ENCODE measurements at regions not wholly inside any gene's neighbourhood (a gene's known extent, or its start where the extent isn't known, plus 50 kb on each side); places are given as distances from the start of the nearest gene placed in this dataset.

GRCh38 chr20:4559906-4560305, 126.3 kb upstream of the PRNP start:
- DNase-seq, result no peak
- Histone ChIP-seq H3K27me3 (ENCODE audit: control insufficient read depth, insufficient read depth, low read length) (no peaks in the 10 kb centered on the region), H3K4me3 (ENCODE audit: insufficient read depth, low read depth, low read length) (no peak overlapping the region), H3K36me3 (replicated peaks; ENCODE audit: control insufficient read depth, insufficient read depth, low read length) (no peaks in the 10 kb centered on the region)

- no peak overlapping the region for H3K4me3 ChIP-seq (ENCODE audit: insufficient read depth, low read depth, low read length)
- no peaks in the 10 kb centered on the region for H3K36me3 ChIP-seq (replicated peaks; ENCODE audit: control insufficient read depth, insufficient read depth, low read length)
- no peaks in the 10 kb centered on the region for H3K27me3 ChIP-seq (ENCODE audit: control insufficient read depth, insufficient read depth, low read length)
- DNase-seq, result no peak
Measured at GRCh38 chr20:4559106-4559505, 127.2 kb upstream of the PRNP start.

- no peaks in the 10 kb centered on the region for H3K36me3 ChIP-seq (replicated peaks; ENCODE audit: control insufficient read depth, insufficient read depth, low read length)
Measured at GRCh38 chr20:4556781-4557180, 129.5 kb upstream of the PRNP start.

GRCh38 chr20:4555188-4555890, 130.9 kb upstream of the PRNP start:
- no peak overlapping the region for H3K4me3 ChIP-seq (ENCODE audit: insufficient read depth, low read depth, low read length)
- H3K36me3 ChIP-seq (replicated peaks; ENCODE audit: control insufficient read depth, insufficient read depth, low read length), result no peaks in the 10 kb centered on the region
- H3K27me3 ChIP-seq (ENCODE audit: control insufficient read depth, insufficient read depth, low read length), result no peaks in the 10 kb centered on the region
- no peak for DNase-seq

More at GRCh38 chr20:4556781-4557180, 129.5 kb upstream of the PRNP start:
- Histone ChIP-seq H3K27me3 (ENCODE audit: control insufficient read depth, insufficient read depth, low read length) (no peaks in the 10 kb centered on the region), H3K4me3 (ENCODE audit: insufficient read depth, low read depth, low read length) (no peak overlapping the region)
- no peak for DNase-seq

GRCh38 chr20:4554346-4554745, 131.9 kb upstream of the PRNP start:
- Histone ChIP-seq H3K36me3 (replicated peaks; ENCODE audit: control insufficient read depth, insufficient read depth, low read length) (no peaks in the 10 kb centered on the region), H3K4me3 (ENCODE audit: insufficient read depth, low read depth, low read length) (no peak overlapping the region), H3K27me3 (ENCODE audit: control insufficient read depth, insufficient read depth, low read length) (no peaks in the 10 kb centered on the region)
- no peak for DNase-seq

- H3K27me3 ChIP-seq (ENCODE audit: control insufficient read depth, insufficient read depth, low read length), result no peaks in the 10 kb centered on the region
- DNase-seq, result no peak
- H3K36me3 ChIP-seq (replicated peaks; ENCODE audit: control insufficient read depth, insufficient read depth, low read length), result no peaks in the 10 kb centered on the region
- no peak overlapping the region for H3K4me3 ChIP-seq (ENCODE audit: insufficient read depth, low read depth, low read length)
Measured at GRCh38 chr20:4552075-4552640, 134.1 kb upstream of the PRNP start.

GRCh38 chr20:4550740-4551139, 135.5 kb upstream of the PRNP start:
- no peaks in the 10 kb centered on the region for H3K36me3 ChIP-seq (replicated peaks; ENCODE audit: control insufficient read depth, insufficient read depth, low read length)
- no peaks in the 10 kb centered on the region for H3K27me3 ChIP-seq (ENCODE audit: control insufficient read depth, insufficient read depth, low read length)
- no peak for DNase-seq
- no peak overlapping the region for H3K4me3 ChIP-seq (ENCODE audit: insufficient read depth, low read depth, low read length)

- Histone ChIP-seq H3K4me3 (ENCODE audit: insufficient read depth, low read depth, low read length) (no peak overlapping the region), H3K36me3 (replicated peaks; ENCODE audit: control insufficient read depth, insufficient read depth, low read length) (no peaks in the 10 kb centered on the region), H3K27me3 (ENCODE audit: control insufficient read depth, insufficient read depth, low read length) (no peaks in the 10 kb centered on the region)
- no peak for DNase-seq
Measured at GRCh38 chr20:4549711-4550259, 136.5 kb upstream of the PRNP start.

GRCh38 chr20:4548552-4548951, 137.7 kb upstream of the PRNP start:
- no peak for DNase-seq
- Histone ChIP-seq H3K4me3 (ENCODE audit: insufficient read depth, low read depth, low read length) (no peak overlapping the region), H3K27me3 (ENCODE audit: control insufficient read depth, insufficient read depth, low read length) (no peaks in the 10 kb centered on the region), H3K36me3 (replicated peaks; ENCODE audit: control insufficient read depth, insufficient read depth, low read length) (no peaks in the 10 kb centered on the region)

- Histone ChIP-seq H3K4me3 (ENCODE audit: insufficient read depth, low read depth, low read length) (no peak overlapping the region), H3K36me3 (replicated peaks; ENCODE audit: control insufficient read depth, insufficient read depth, low read length) (no peaks in the 10 kb centered on the region), H3K27me3 (ENCODE audit: control insufficient read depth, insufficient read depth, low read length) (no peaks in the 10 kb centered on the region)
- DNase-seq, result no peak
Measured at GRCh38 chr20:4546786-4547185, 139.5 kb upstream of the PRNP start.

- H3K4me3 ChIP-seq (ENCODE audit: insufficient read depth, low read depth, low read length), result no peak overlapping the region
- no peaks in the 10 kb centered on the region for H3K36me3 ChIP-seq (replicated peaks; ENCODE audit: control insufficient read depth, insufficient read depth, low read length)
- peak; percentile 59 for DNase-seq
- no peaks in the 10 kb centered on the region for H3K27me3 ChIP-seq (ENCODE audit: control insufficient read depth, insufficient read depth, low read length)
Measured at GRCh38 chr20:4546342-4546741, 139.9 kb upstream of the PRNP start.

- DNase-seq, result no peak
- H3K4me3 ChIP-seq (ENCODE audit: insufficient read depth, low read depth, low read length), result no peak overlapping the region
- no peaks in the 10 kb centered on the region for H3K36me3 ChIP-seq (replicated peaks; ENCODE audit: control insufficient read depth, insufficient read depth, low read length)
- no peaks in the 10 kb centered on the region for H3K27me3 ChIP-seq (ENCODE audit: control insufficient read depth, insufficient read depth, low read length)
Measured at GRCh38 chr20:4545526-4545925, 140.7 kb upstream of the PRNP start.

- Histone ChIP-seq H3K27me3 (ENCODE audit: control insufficient read depth, insufficient read depth, low read length) (no peaks in the 10 kb centered on the region), H3K4me3 (ENCODE audit: insufficient read depth, low read depth, low read length) (no peak overlapping the region), H3K36me3 (replicated peaks; ENCODE audit: control insufficient read depth, insufficient read depth, low read length) (no peaks in the 10 kb centered on the region)
- no peak for DNase-seq
Measured at GRCh38 chr20:4544765-4545164, 141.5 kb upstream of the PRNP start.

- no peaks in the 10 kb centered on the region for H3K36me3 ChIP-seq (replicated peaks; ENCODE audit: control insufficient read depth, insufficient read depth, low read length)
- H3K27me3 ChIP-seq (ENCODE audit: control insufficient read depth, insufficient read depth, low read length), result no peaks in the 10 kb centered on the region
- H3K4me3 ChIP-seq (ENCODE audit: insufficient read depth, low read depth, low read length), result no peak overlapping the region
- no peak for DNase-seq
Measured at GRCh38 chr20:4542270-4542669, 144.0 kb upstream of the PRNP start.

- no peaks in the 10 kb centered on the region for H3K27me3 ChIP-seq (ENCODE audit: control insufficient read depth, insufficient read depth, low read length)
- DNase-seq, result no peak
- no peaks in the 10 kb centered on the region for H3K36me3 ChIP-seq (replicated peaks; ENCODE audit: control insufficient read depth, insufficient read depth, low read length)
- H3K4me3 ChIP-seq (ENCODE audit: insufficient read depth, low read depth, low read length), result no peak overlapping the region
Measured at GRCh38 chr20:4534315-4534714, 151.9 kb upstream of the PRNP start.

Data from H7 (cell line).